ENCODE measurements at regions not wholly inside any gene's neighbourhood (a gene's known extent, or its start where the extent isn't known, plus 50 kb on each side); places are given as distances from the start of the nearest gene placed in this dataset.

DNA sequence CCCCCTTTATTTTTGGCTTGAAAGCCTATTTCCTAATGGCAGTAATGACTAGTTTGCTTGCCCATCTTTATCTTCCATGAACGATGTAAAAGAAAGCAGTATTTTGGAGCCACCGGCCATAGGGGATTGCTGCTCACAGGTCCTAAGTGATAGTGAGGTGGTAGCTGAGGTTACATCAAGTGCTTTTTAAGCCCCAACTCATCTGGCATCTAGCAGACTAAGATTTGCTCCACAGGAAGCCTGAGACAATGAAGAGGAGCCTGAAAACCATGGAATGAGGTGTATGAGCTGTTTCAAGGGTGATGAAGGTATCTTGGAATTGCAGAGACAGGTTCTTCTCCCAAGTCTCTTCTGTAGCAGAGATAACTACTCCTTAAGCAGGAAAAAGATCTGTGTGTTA lies 496.3 kb downstream of the XPNPEP1 start:
- no peaks in the 10 kb centered on the region for H3K36me3 Mint-ChIP-seq
- CTCF ChIA-PET, result no interaction called here

GRCh38 chr10:109418795-109419194 lies 504.5 kb downstream of the XPNPEP1 start:
- CTCF ChIA-PET, result no interaction called here
- no peak overlapping the region for H3K4me3 Mint-ChIP-seq
- H3K9me3 Mint-ChIP-seq (ENCODE audit: low read depth), result peaks cover 3% of the 10 kb centered on the region
- H3K27me3 Mint-ChIP-seq, result no peaks in the 10 kb centered on the region
- H3K4me1 Mint-ChIP-seq, result no peaks in the 10 kb centered on the region
- H3K36me3 Mint-ChIP-seq, result no peaks in the 10 kb centered on the region
- DNase-seq, result no peak
- ATAC-seq, result no peak
- no peak overlapping the region for H3K27ac Mint-ChIP-seq

More for the DNA sequence above, 496.3 kb downstream of the XPNPEP1 start:
- Mint-ChIP-seq H3K4me1 (no peaks in the 10 kb centered on the region), H3K4me3 (no peak overlapping the region), H3K27ac (no peak overlapping the region), H3K9me3 (ENCODE audit: low read depth) (no peaks in the 10 kb centered on the region), H3K27me3 (no peaks in the 10 kb centered on the region)
- DNase-seq, result no peak
- no peak for ATAC-seq

DNA sequence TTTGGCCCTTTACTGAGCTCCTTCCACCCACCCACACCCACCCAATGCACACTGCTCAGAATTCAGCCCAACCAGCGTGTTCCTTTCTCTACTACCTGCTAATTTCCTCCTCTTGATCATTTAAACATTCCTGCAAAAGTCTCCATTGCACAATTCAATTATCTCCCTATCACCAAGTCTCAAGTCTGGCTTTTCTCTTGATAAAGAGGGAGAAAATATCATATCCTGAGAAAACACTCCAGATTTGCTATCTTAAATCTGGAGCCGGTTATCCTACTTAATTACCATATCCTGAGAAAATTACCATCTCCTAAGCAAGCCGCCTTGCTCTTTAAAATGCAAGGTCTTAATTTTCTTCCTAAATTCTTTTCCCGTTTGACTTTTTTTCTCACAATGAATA lies 505.5 kb downstream of the XPNPEP1 start:
- Mint-ChIP-seq H3K27ac (no peak overlapping the region), H3K4me1 (no peaks in the 10 kb centered on the region), H3K27me3 (no peaks in the 10 kb centered on the region), H3K9me3 (ENCODE audit: low read depth) (peaks cover 3% of the 10 kb centered on the region), H3K36me3 (no peaks in the 10 kb centered on the region), H3K4me3 (no peak overlapping the region)
- CTCF ChIA-PET, result no interaction called here
- DNase-seq (no peak), ATAC-seq (no peak)

DNA sequence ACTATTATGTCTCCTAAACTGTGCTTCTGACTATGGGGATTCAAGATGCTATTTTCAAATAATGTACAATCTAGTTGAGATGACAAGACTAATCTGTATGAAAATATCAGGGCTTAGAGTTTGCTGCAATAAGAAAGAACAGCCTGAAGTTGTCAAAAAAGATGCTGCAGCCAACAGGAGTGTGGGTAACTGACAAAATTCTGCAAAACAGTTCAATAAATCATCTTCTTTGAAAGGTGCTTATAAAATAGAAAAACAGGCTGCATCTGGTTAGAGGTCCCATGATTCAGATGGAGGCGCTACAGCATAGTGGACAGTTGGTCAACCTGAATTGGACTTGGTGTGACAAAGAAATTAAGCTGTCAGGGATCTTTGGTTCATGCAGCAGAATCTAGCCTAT lies 511.0 kb downstream of the XPNPEP1 start:
- ATAC-seq (no peak), DNase-seq (no peak)
- Mint-ChIP-seq H3K4me3 (no peak overlapping the region), H3K27me3 (no peaks in the 10 kb centered on the region), H3K9me3 (ENCODE audit: low read depth) (no peaks in the 10 kb centered on the region), H3K36me3 (no peaks in the 10 kb centered on the region), H3K4me1 (no peaks in the 10 kb centered on the region), H3K27ac (no peak overlapping the region)
- CTCF ChIA-PET, result no interaction called here

GRCh38 chr10:109411917-109412316 lies 511.4 kb downstream of the XPNPEP1 start:
- ATAC-seq, result no peak
- no peak overlapping the region for H3K27ac Mint-ChIP-seq
- DNase-seq, result no peak
- CTCF ChIA-PET, result no interaction called here
- H3K4me3 Mint-ChIP-seq, result no peak overlapping the region
- no peaks in the 10 kb centered on the region for H3K4me1 Mint-ChIP-seq
- no peaks in the 10 kb centered on the region for H3K27me3 Mint-ChIP-seq
- H3K36me3 Mint-ChIP-seq, result no peaks in the 10 kb centered on the region
- H3K9me3 Mint-ChIP-seq (ENCODE audit: low read depth), result no peaks in the 10 kb centered on the region

- DNase-seq, result no peak
- CTCF ChIA-PET, result no interaction called here
- Mint-ChIP-seq H3K9me3 (ENCODE audit: low read depth) (no peaks in the 10 kb centered on the region), H3K4me3 (no peak overlapping the region), H3K27me3 (no peaks in the 10 kb centered on the region), H3K27ac (no peak overlapping the region), H3K36me3 (no peaks in the 10 kb centered on the region), H3K4me1 (no peaks in the 10 kb centered on the region)
- no peak for ATAC-seq
Observed at GRCh38 chr10:109405338-109405737, 518.0 kb downstream of the XPNPEP1 start.

DNA sequence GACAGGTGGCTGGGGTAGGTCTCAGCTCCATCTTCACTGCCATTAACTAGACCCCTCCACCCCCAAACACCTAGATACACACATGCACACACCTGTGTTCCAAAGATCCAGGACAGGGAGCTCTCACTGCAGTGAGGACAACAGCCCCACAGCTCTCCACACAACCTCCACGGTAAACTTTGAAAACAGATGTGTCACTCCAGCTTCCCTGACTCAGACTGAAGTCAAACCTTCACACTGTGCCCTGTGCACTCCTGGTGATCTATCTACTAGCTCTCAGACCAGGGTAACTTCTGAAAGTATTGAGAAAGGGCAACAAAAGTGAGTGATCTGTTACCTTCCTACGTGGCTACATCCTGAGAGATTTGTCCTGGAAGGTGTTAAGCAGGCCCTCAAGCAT lies 519.8 kb downstream of the XPNPEP1 start:
- H3K4me1 Mint-ChIP-seq, result no peaks in the 10 kb centered on the region
- H3K27me3 Mint-ChIP-seq, result no peaks in the 10 kb centered on the region
- DNase-seq (no peak), ATAC-seq (no peak)
- H3K36me3 Mint-ChIP-seq, result no peaks in the 10 kb centered on the region
- H3K27ac Mint-ChIP-seq, result no peak overlapping the region
- no peaks in the 10 kb centered on the region for H3K9me3 Mint-ChIP-seq (ENCODE audit: low read depth)
- CTCF ChIA-PET, result no interaction called here
- H3K4me3 Mint-ChIP-seq, result no peak overlapping the region

- no peaks in the 10 kb centered on the region for H3K27me3 Mint-ChIP-seq
- no peaks in the 10 kb centered on the region for H3K9me3 Mint-ChIP-seq (ENCODE audit: low read depth)
- no peaks in the 10 kb centered on the region for H3K36me3 Mint-ChIP-seq
- no peak for ATAC-seq
- no peak for DNase-seq
- H3K4me1 Mint-ChIP-seq, result no peaks in the 10 kb centered on the region
- H3K27ac Mint-ChIP-seq, result no peak overlapping the region
- CTCF ChIA-PET, result no interaction called here
- H3K4me3 Mint-ChIP-seq, result no peak overlapping the region
Observed at GRCh38 chr10:109393425-109393824, 529.9 kb downstream of the XPNPEP1 start.

GRCh38 chr10:109386921-109387320 lies 536.4 kb downstream of the XPNPEP1 start:
- Mint-ChIP-seq H3K36me3 (no peaks in the 10 kb centered on the region), H3K9me3 (ENCODE audit: low read depth) (no peaks in the 10 kb centered on the region), H3K27me3 (no peaks in the 10 kb centered on the region), H3K4me3 (no peak overlapping the region), H3K4me1 (no peaks in the 10 kb centered on the region), H3K27ac (no peak overlapping the region)
- DNase-seq (no peak), ATAC-seq (no peak)
- CTCF ChIA-PET, result no interaction called here

DNA sequence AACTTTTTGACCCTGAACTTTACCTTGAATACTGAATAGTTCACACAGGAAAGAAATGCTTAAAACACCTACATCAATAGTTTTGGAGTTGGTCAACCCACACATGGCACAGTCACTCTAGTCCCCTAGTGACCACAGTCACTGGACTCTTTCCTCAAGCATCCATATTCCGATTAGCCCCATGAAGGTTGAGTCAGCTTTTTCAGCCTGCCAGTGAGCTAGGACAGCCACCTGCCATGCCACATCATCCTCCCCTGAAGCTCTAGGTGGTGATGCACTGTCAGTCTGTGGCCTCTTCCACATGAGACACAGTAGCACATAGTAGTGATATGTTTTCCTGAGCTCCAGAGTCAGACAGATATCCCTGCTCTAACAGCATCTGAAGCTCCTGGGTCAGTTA lies 537.2 kb downstream of the XPNPEP1 start:
- ATAC-seq (no peak), DNase-seq (no peak)
- no peak overlapping the region for H3K4me3 Mint-ChIP-seq
- no peaks in the 10 kb centered on the region for H3K9me3 Mint-ChIP-seq (ENCODE audit: low read depth)
- no peak overlapping the region for H3K27ac Mint-ChIP-seq
- CTCF ChIA-PET, result no interaction called here
- no peaks in the 10 kb centered on the region for H3K27me3 Mint-ChIP-seq
- no peaks in the 10 kb centered on the region for H3K4me1 Mint-ChIP-seq
- H3K36me3 Mint-ChIP-seq, result no peaks in the 10 kb centered on the region

DNA sequence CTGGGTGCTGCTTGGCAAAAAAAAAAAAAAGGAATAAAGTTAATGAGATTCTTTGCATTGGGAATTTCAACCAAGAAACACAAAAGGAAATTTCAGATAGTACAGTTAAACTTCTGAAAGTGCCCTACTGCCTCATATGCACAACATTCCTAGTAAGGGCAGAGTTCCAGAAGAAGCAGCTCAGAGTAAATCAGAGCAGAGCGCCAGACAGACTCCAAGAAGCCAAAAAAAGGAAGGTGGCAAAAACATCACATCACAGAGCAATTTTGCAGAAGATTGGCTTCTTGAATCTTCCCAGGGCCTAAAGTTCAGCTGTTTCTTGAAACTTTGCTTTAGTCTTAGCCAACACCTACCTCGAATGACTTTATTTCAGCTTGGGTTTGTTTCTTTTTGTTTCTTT lies 544.1 kb downstream of the XPNPEP1 start:
- peaks cover 2% of the 10 kb centered on the region for H3K9me3 Mint-ChIP-seq (ENCODE audit: low read depth)
- no peaks in the 10 kb centered on the region for H3K27me3 Mint-ChIP-seq
- no peaks in the 10 kb centered on the region for H3K4me1 Mint-ChIP-seq
- ATAC-seq (no peak), DNase-seq (no peak)
- H3K36me3 Mint-ChIP-seq, result no peaks in the 10 kb centered on the region
- CTCF ChIA-PET, result no interaction called here
- H3K4me3 Mint-ChIP-seq, result no peak overlapping the region
- H3K27ac Mint-ChIP-seq, result no peak overlapping the region

GRCh38 chr10:109374215-109374614 lies 549.1 kb downstream of the XPNPEP1 start:
- Mint-ChIP-seq H3K4me1 (no peaks in the 10 kb centered on the region), H3K9me3 (ENCODE audit: low read depth) (peaks cover 4% of the 10 kb centered on the region), H3K4me3 (no peak overlapping the region), H3K27me3 (no peaks in the 10 kb centered on the region), H3K36me3 (no peaks in the 10 kb centered on the region), H3K27ac (no peak overlapping the region)
- CTCF ChIA-PET, result no interaction called here
- DNase-seq, result no peak
- ATAC-seq, result no peak

- CTCF ChIA-PET, result no interaction called here
- Mint-ChIP-seq H3K27me3 (no peaks in the 10 kb centered on the region), H3K36me3 (no peaks in the 10 kb centered on the region), H3K4me1 (no peaks in the 10 kb centered on the region), H3K27ac (no peak overlapping the region), H3K4me3 (no peak overlapping the region), H3K9me3 (ENCODE audit: low read depth) (peaks cover 2% of the 10 kb centered on the region)
- ATAC-seq (no peak), DNase-seq (no peak)
Observed at GRCh38 chr10:109359316-109359715, 564.0 kb downstream of the XPNPEP1 start.

GRCh38 chr10:109358325-109358724 lies 565.0 kb downstream of the XPNPEP1 start:
- H3K36me3 Mint-ChIP-seq, result no peaks in the 10 kb centered on the region
- DNase-seq (no peak), ATAC-seq (no peak)
- no peaks in the 10 kb centered on the region for H3K4me1 Mint-ChIP-seq
- no peak overlapping the region for H3K27ac Mint-ChIP-seq
- peaks cover 2% of the 10 kb centered on the region for H3K9me3 Mint-ChIP-seq (ENCODE audit: low read depth)
- no peaks in the 10 kb centered on the region for H3K27me3 Mint-ChIP-seq
- H3K4me3 Mint-ChIP-seq, result no peak overlapping the region
- CTCF ChIA-PET, result no interaction called here

DNA sequence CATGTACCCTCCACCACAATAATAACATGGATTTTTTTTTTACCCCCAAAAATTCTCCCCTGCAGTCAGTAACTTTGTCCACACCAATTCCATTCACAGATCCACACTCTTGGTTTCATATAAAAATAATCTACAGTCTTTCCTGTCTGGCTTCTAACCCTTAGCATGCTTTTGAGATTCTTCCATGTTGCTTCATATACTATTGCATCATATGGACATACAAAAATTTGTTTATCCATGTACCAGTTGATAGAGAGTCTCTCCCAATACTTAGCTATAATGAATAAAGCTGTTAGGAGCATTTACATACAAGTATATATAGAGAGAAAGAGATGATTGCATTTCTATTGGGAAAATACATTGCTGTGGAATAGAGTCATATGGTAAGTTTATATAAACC lies 575.0 kb downstream of the XPNPEP1 start:
- no peak overlapping the region for H3K27ac Mint-ChIP-seq
- no peaks in the 10 kb centered on the region for H3K27me3 Mint-ChIP-seq
- H3K4me3 Mint-ChIP-seq, result no peak overlapping the region
- ATAC-seq (no peak), DNase-seq (no peak)
- H3K4me1 Mint-ChIP-seq, result no peaks in the 10 kb centered on the region
- peaks cover 7% of the 10 kb centered on the region for H3K9me3 Mint-ChIP-seq (ENCODE audit: low read depth)
- CTCF ChIA-PET, result no interaction called here
- H3K36me3 Mint-ChIP-seq, result no peaks in the 10 kb centered on the region

Measured in activated CD8-positive, alpha-beta memory T cell treated with anti-CD3 and anti-CD28 coated beads, Interleukin-2, amount 10 ng/mL, durations not matched to agents 7 days and 5 days (primary cell).